GM19455 (cell line): ENCODE measurements at regions not wholly inside any gene's neighbourhood (a gene's known extent, or its start where the extent isn't known, plus 50 kb on each side); places are given as distances from the start of the nearest gene placed in this dataset.
"Not testable (repeated sequence)": the region's sequence is repeated elsewhere in the genome, so short reads cannot be mapped to it uniquely, and the experiment has no call there.

ENCODE experiments used
- ATAC-seq: cut with Tn5 transposase; IDR thresholded peaks from one replicate; pipeline ENCODE4 v1.9.1; 2021; ENCODE audit not compliant: unreplicated experiment

DNA sequence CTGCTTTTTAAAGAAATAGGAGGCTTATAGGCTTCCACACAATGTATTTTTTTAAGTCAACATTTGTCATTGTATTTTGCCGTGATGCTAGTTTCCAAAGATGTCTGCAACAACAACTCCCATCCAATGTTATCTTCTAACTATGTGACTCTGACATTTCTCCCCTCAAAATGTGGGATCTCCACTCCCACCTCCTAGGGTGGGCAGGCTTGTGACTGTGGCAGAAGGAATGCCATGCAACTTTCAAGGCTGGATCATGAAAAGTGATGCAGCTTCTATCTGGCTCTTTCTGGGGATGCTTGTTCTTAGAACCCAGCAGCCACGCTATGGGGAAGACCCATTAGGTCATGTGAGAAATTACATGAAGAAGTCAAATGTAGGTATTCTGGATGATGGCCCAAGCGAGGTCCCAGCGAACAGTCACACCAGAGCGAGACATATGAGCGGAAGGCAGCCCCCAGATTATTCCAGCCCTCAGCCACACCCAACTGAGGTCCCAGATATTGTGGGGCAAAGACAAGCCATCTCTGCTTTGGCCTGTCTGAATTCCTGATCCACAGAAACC, 124.3 kb downstream of the BDH1 start:
- ATAC-seq, result no peak

GRCh38 chr3:197430934-197431333, 124.8 kb downstream of the BDH1 start:
- no peak for ATAC-seq

DNA sequence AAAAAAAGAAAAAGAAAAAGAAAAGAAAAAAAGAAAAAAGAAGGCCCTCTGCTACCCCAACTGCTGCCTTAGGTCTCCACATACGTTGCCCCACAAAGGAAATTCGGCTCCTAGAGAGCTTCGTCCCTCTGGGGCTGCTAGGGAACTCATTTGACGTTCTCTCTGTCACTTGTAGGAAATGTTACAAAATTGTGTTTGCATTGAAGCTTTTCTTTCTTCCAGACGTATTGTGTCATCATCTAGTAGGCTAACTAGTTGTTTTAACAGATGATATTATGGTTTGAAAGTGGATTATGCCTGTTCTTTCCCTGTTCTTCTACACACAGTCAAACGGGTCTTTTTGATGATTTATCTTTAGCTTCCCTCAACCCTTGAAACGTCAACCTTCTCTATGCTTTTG, 125.3 kb downstream of the BDH1 start:
- ATAC-seq, result no peak

DNA sequence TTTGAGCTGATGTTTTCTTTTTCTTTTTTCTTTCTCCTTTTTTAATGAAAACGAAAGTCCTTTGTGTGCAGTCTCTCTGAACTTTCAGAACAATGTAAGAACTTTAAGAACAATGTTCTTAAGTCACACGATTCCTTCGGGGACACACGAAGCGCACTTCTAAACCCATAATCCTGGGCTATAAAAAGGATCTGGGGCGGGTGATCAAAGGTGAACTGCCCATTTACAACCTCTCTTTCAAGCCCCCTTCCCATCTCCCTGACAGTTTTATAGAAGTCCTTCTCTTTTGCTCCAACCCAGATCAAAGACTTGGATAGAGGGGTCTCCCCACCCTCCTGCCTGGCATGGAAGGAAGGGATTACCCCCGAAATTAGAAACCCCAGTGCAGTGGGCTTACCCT, 126.8 kb downstream of the BDH1 start:
- no peak for ATAC-seq

- no peak for ATAC-seq
Observed at GRCh38 chr3:197428117-197428801, 127.5 kb downstream of the BDH1 start.

GRCh38 chr3:197427021-197427420, 128.6 kb upstream of the DLG1 start:
- no peak for ATAC-seq

GRCh38 chr3:197426121-197426566, 127.7 kb upstream of the DLG1 start:
- no peak for ATAC-seq

DNA sequence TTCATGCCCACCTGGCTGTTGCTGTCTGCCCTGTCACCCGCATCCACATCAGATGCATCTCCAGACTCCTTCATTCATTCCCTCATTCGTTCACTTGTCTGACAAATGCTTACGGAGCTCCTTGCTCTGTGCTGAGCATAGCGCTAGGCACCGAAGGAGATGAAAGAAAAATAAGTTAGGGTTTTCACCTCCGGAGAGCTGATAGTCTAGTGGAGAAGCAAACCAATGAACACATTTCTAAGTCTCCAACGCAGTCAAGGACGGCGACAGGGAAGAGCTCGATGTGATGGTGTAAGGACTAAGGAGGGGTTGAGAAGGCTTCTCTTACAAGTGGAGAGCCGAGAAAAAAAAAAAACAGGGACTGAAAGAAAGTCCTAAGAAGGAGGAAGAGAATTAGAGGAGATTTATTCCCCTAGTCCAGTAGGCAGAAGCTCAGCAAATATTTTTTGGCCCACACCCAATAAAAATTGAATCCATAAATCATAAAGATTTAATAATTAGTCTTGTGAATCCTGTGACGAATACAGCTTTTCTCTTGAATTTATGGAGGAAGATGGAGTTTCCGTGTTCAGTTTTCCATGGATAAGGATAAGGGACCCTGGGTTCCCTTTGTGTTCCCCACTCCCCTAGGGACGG, 127.2 kb upstream of the DLG1 start:
- ATAC-seq, result no peak

GRCh38 chr3:197424674-197425484, 126.5 kb upstream of the DLG1 start:
- no peak for ATAC-seq

DNA sequence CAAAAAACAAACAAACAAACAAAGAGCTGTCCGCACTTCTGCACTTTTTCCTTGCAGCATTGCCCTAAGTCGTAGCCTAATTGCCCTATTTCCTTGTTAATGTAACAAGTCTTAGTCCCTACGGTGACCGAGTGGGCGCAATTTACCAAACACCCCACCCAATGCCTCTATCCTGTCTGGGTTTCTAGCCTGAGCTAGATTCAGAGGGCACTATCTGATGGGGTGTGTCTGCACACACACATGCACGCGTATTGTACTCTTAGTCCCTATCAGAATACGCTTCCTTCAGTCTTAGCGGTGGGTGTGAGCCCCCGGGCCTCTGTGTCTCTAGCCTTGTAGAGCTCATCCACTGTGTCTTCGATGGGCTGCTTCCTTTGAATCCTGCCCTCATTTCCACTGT, 125.9 kb upstream of the DLG1 start:
- ATAC-seq, result no peak

DNA sequence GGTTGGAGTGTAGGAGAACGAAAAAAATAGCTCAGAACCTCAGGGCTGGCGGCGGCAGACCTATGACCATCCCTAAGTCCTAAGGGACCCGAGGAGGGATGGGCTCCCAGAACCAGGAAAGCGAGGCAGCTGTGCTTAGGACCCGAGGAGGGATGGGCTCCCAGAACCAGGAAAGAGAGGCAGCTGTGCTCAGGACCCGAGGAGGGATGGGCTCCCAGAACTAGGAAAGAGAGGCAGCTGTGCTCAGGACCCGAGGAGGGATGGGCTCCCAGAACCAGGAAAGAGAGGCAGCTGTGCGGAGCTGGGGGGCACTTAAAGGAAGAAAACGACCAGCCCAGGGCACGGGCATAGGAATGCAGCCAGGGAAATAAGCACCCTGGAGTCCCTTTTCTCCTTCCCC, 125.0 kb upstream of the DLG1 start:
- ATAC-seq, result no peak

- no peak for ATAC-seq
Observed at GRCh38 chr3:197422506-197422905, 124.1 kb upstream of the DLG1 start.

DNA sequence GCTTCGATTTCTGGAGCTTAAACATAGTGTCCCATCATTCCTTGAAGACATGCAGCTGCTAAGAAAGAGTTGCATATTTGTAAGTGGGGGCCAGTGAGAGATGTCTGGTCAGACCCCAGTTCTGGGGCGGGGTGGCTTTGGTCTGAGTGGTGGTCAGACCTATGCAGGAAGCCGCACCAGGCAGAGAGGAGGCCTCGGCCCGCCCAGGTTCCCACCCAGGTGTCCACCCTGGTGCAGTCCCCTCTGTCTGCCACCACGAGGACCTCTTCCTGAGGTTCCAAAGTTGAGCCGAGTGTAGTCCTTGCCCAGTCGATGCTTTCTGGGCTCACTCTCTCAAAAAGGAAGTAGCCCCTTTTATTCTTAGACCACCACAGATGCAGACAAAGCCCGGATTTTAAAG, 122.6 kb upstream of the DLG1 start:
- no peak for ATAC-seq

DNA sequence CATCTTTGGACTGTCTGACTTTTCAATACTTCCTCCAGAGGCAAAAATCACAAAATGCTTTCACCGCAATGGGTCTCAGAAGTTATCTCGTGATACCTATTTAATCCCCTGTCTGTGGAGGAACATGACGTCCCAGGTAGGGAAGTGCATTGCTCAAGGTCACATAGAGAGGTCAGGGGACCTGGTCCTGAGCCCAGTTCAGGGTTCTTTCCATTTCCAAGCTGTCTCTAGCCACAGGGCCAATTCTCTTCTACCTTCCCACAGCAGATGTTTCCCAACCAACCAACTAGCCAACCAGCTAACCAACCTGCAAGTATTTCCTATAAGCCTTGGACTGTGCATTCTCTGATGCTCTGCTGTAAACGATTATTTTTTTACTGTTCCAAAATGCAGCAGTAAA, 122.2 kb upstream of the DLG1 start:
- no peak for ATAC-seq

DNA sequence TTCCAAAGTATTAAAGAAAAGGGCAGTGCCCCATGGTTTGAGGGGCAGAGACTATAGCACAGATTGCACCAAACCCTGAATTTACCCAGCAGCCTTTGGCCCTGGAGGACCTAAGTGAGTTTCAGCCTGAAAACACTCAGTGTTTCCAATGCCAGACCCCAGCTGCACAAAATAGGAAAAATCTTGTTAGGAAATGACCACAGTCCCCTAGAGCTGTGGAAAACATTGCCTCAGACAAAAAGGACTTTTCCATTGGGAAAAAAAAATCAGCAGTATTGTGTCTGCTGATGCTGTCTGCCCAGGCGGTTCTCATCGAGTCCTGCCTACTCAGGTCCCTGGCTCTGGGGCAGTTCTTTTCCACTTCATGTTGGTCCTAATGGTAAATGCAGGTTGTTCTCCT, 121.7 kb upstream of the DLG1 start:
- ATAC-seq, result no peak

DNA sequence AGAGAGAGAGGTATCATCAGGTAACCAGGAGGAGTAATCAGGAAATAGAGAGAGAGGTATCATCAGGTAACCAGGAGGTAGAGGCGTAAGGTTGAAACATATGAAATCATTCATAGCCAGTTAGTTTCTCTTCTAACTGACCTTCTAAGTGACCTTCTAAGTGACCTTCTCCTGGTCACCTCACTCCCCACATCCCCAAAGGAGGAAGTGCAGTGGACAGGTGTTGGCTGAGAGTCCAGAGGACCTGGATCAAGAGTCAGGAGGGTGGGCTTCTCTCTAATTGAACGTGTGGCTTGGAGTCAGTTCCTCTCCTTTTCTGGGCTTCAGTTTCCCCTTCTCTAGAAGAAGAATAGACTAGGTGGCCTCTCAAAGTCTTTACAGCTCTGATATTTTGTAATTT, 121.3 kb upstream of the DLG1 start:
- no peak for ATAC-seq

DNA sequence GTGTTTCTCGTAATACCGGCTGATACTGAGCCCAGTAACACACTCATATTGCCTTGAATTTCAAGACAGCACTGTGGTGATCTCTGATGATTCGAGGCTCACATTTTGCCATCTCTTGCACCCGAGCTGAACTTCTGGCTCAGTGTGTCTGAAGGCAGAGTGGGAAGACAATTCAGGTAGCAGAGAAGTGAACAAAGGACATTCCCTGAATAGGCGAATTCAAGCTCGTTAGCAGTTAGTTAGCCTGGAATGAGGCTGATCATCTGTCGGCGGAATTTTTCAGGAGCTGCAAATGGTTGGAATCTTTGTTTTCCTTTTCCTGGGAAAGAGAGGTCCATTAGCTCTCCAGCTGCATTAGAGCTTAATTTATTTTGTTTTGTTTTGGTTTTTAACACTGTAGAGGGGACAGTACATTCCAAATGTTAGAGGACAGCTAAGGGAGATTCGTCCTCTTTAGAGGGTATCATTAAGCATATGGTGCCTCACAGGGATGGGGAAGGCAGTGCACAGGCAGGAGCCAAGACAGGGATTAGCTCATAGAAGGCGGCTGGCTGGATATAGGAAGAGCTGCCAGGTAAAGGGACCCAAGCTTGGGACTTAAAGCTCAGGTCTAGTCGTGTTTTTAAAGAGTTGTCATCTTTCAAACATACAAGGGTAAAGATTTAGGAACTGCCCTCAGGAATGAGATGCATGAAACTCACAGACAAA, 119.7 kb upstream of the DLG1 start:
- no peak for ATAC-seq

- ATAC-seq, result no peak
Observed at GRCh38 chr3:197417441-197417840, 119.0 kb upstream of the DLG1 start.

DNA sequence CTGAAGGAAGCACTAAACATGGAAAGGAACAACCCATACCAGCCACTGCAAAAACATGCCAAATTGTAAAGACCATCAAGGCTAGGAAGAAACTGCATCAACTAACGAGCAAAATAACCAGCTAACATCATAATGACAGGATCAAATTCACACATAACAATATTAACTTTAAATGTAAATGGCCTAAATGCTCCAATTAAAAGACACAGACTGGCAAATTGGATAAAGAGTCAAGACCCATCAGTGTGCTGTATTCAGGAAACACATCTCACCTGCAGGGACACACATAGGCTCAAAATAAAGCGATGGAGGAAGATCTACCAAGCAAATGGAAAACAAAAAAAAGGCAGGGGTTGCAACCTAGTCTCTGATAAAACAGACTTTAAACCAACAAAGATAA, 113.5 kb upstream of the DLG1 start:
- ATAC-seq, result not testable (repeated sequence)

DNA sequence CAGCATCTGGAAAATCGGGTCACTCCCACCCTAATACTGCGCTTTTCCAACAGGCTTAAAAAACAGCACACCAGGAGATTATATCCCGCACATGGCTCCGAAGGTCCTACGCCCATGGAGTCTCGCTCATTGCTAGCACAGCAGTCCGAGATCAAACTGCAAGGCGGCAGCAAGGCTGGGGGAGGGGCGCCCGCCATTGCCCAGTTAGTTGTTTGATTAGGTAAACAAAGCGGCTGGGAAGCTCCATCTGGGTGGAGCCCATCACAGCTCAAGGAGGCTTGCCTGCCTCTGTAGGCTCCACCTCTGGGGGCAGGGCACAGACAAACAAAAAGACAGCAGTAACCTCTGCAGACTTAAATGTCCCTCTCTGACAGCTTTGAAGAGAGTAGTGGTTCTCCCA, 111.8 kb upstream of the DLG1 start:
- not testable (repeated sequence) for ATAC-seq
